ENCODE measurements at regions not wholly inside any gene's neighbourhood (a gene's known extent, or its start where the extent isn't known, plus 50 kb on each side); places are given as distances from the start of the nearest gene placed in this dataset.

- Mint-ChIP-seq H3K4me3 (no peak overlapping the region), H3K4me1 (no peaks in the 10 kb centered on the region), H3K27ac (no peak overlapping the region), H3K27me3 (ENCODE audit: low read depth) (no peaks in the 10 kb centered on the region), H3K36me3 (ENCODE audit: low read depth) (no peaks in the 10 kb centered on the region), H3K9me3 (no peaks in the 10 kb centered on the region)
- TF ChIP-seq CTCF (IDR thresholded peaks at IDR 0.05; ENCODE audit: unreplicated experiment in 3 of 3) = no peak
Observed at GRCh38 chr2:125535089-125535488, 1120.9 kb upstream of the GYPC start.

- H3K36me3 Mint-ChIP-seq (ENCODE audit: low read depth) = no peaks in the 10 kb centered on the region
- no peaks in the 10 kb centered on the region for H3K4me1 Mint-ChIP-seq
- H3K9me3 Mint-ChIP-seq = peaks cover 4% of the 10 kb centered on the region
- H3K27ac Mint-ChIP-seq = no peak overlapping the region
- peaks cover 3% of the 10 kb centered on the region for H3K27me3 Mint-ChIP-seq (ENCODE audit: low read depth)
- no peak overlapping the region for H3K4me3 Mint-ChIP-seq
- TF ChIP-seq CTCF (IDR thresholded peaks at IDR 0.05; ENCODE audit: unreplicated experiment in 3 of 3) = no peak
Observed at GRCh38 chr2:125543968-125544514, 1111.9 kb upstream of the GYPC start.

- Mint-ChIP-seq H3K4me1 (no peaks in the 10 kb centered on the region), H3K27me3 (ENCODE audit: low read depth) (no peaks in the 10 kb centered on the region), H3K27ac (no peak overlapping the region), H3K36me3 (ENCODE audit: low read depth) (peaks cover 3% of the 10 kb centered on the region), H3K9me3 (no peaks in the 10 kb centered on the region), H3K4me3 (no peak overlapping the region)
- TF ChIP-seq CTCF (IDR thresholded peaks at IDR 0.05; ENCODE audit: unreplicated experiment in 3 of 3) = no peak
Observed at GRCh38 chr2:125553768-125554167, 1102.2 kb upstream of the GYPC start.

GRCh38 chr2:125554956-125555355 lies 1101.0 kb upstream of the GYPC start:
- Mint-ChIP-seq H3K4me1 (no peaks in the 10 kb centered on the region), H3K9me3 (no peaks in the 10 kb centered on the region), H3K27ac (no peak overlapping the region), H3K4me3 (no peak overlapping the region), H3K36me3 (ENCODE audit: low read depth) (peaks cover 3% of the 10 kb centered on the region), H3K27me3 (ENCODE audit: low read depth) (no peaks in the 10 kb centered on the region)
- no peak for TF ChIP-seq CTCF (IDR thresholded peaks at IDR 0.05; ENCODE audit: unreplicated experiment in 3 of 3)

- no peak for TF ChIP-seq CTCF (IDR thresholded peaks at IDR 0.05; ENCODE audit: unreplicated experiment in 3 of 3)
- no peaks in the 10 kb centered on the region for H3K9me3 Mint-ChIP-seq
Observed at GRCh38 chr2:125559186-125559585, 1096.8 kb upstream of the GYPC start.

GRCh38 chr2:125560855-125561254 lies 1095.1 kb upstream of the GYPC start:
- Mint-ChIP-seq H3K4me1 (no peaks in the 10 kb centered on the region), H3K27ac (no peak overlapping the region), H3K4me3 (no peak overlapping the region), H3K36me3 (ENCODE audit: low read depth) (peaks cover 3% of the 10 kb centered on the region), H3K9me3 (no peaks in the 10 kb centered on the region), H3K27me3 (ENCODE audit: low read depth) (no peaks in the 10 kb centered on the region)
- TF ChIP-seq CTCF (IDR thresholded peaks at IDR 0.05; ENCODE audit: unreplicated experiment in 3 of 3) = no peak

More at GRCh38 chr2:125559186-125559585, 1096.8 kb upstream of the GYPC start:
- Mint-ChIP-seq H3K4me3 (no peak overlapping the region), H3K4me1 (no peaks in the 10 kb centered on the region), H3K27me3 (ENCODE audit: low read depth) (no peaks in the 10 kb centered on the region), H3K36me3 (ENCODE audit: low read depth) (peaks cover 3% of the 10 kb centered on the region), H3K27ac (no peak overlapping the region)
